NCI-H510A (cell line): ENCODE measurements at regions not wholly inside any gene's neighbourhood (a gene's known extent, or its start where the extent isn't known, plus 50 kb on each side); places are given as distances from the start of the nearest gene placed in this dataset.

Source experiments
- DNase-seq: peaks from one replicate; lab custom pipeline; 2025; lab: John Stamatoyannopoulos, UW

GRCh38 chr3:25292595-25292994 is 135.5 kb upstream of the RARB start:
- no peak for DNase-seq

- no peak for DNase-seq
Observed at GRCh38 chr3:25293736-25294135, 134.3 kb upstream of the RARB start.

GRCh38 chr3:25294169-25294805 is 133.8 kb upstream of the RARB start:
- DNase-seq = no peak

- no peak for DNase-seq
Observed at GRCh38 chr3:25297667-25298585, 130.1 kb upstream of the RARB start.

GRCh38 chr3:25300141-25300540 is 127.9 kb upstream of the RARB start:
- DNase-seq = no peak

GRCh38 chr3:25304916-25305315 is 123.1 kb upstream of the RARB start:
- DNase-seq = no peak

- no peak for DNase-seq
Observed at GRCh38 chr3:25306066-25306465, 122.0 kb upstream of the RARB start.

- no peak for DNase-seq
Observed at GRCh38 chr3:25306705-25307104, 121.4 kb upstream of the RARB start.

- no peak for DNase-seq
Observed at GRCh38 chr3:25313286-25313685, 114.8 kb upstream of the RARB start.

- no peak for DNase-seq
Observed at GRCh38 chr3:25324954-25325655, 103.0 kb upstream of the RARB start.

GRCh38 chr3:25335356-25335755 is 92.7 kb upstream of the RARB start:
- DNase-seq = no peak

- no peak for DNase-seq
Observed at GRCh38 chr3:25338158-25338725, 89.8 kb upstream of the RARB start.

- DNase-seq = no peak
Observed at GRCh38 chr3:25339225-25339624, 88.8 kb upstream of the RARB start.

GRCh38 chr3:25344670-25345069 is 83.4 kb upstream of the RARB start:
- DNase-seq = no peak

GRCh38 chr3:25349095-25349494 is 79.0 kb upstream of the RARB start:
- no peak for DNase-seq

GRCh38 chr3:25349828-25350724 is 78.0 kb upstream of the RARB start:
- DNase-seq = no peak

- DNase-seq = no peak
Observed at GRCh38 chr3:25350725-25351114, 77.3 kb upstream of the RARB start.

GRCh38 chr3:25354071-25354470 is 74.0 kb upstream of the RARB start:
- no peak for DNase-seq

GRCh38 chr3:25355034-25355885 is 72.8 kb upstream of the RARB start:
- no peak for DNase-seq

- DNase-seq = no peak
Observed at GRCh38 chr3:25355998-25356397, 72.1 kb upstream of the RARB start.

- no peak for DNase-seq
Observed at GRCh38 chr3:25362118-25362517, 65.9 kb upstream of the RARB start.
